Glutamatergic neuron (in vitro differentiated cells): ENCODE measurements at regions not wholly inside any gene's neighbourhood (a gene's known extent, or its start where the extent isn't known, plus 50 kb on each side); places are given as distances from the start of the nearest gene placed in this dataset.
A peak's percentile ranks its signal among the peaks of the same experiment; 100 is the strongest.

ENCODE experiments used
- DNase-seq: peaks from one replicate; pipeline ENCODE4 v3.0.0; 2022
- H3K27ac Mint-ChIP-seq: one replicate; pipeline ENCODE4 v1.8.0; 2020; ENCODE audit warnings: mild to moderate bottlenecking, mixed read lengths, inconsistent platforms; ENCODE audit not compliant: unreplicated experiment
- H3K27me3 Mint-ChIP-seq: one replicate; pipeline ENCODE4 v1.8.0; 2020; ENCODE audit warnings: mild to moderate bottlenecking, moderate library complexity, mixed read lengths, inconsistent platforms; ENCODE audit not compliant: unreplicated experiment
- H3K36me3 Mint-ChIP-seq: one replicate; pipeline ENCODE4 v1.8.0; 2020; ENCODE audit warnings: mild to moderate bottlenecking, mixed read lengths, inconsistent platforms; ENCODE audit not compliant: unreplicated experiment
- H3K4me1 Mint-ChIP-seq: one replicate; pipeline ENCODE4 v1.8.0; 2020; ENCODE audit warnings: mild to moderate bottlenecking, low read depth, mixed read lengths, inconsistent platforms; ENCODE audit not compliant: unreplicated experiment
- H3K4me3 Mint-ChIP-seq: one replicate; pipeline ENCODE4 v1.8.0; 2020; ENCODE audit warnings: mild to moderate bottlenecking, mixed read lengths, inconsistent platforms; ENCODE audit not compliant: unreplicated experiment
- H3K9me3 Mint-ChIP-seq: one replicate; pipeline ENCODE4 v1.8.0; 2020; ENCODE audit warnings: mild to moderate bottlenecking, moderate library complexity, mixed read lengths, inconsistent platforms; ENCODE audit not compliant: unreplicated experiment
- CTCF ChIP-seq: fragments of 200-600 bp; sonication (generic); IDR thresholded peaks from one replicate; pipeline ENCODE4 v1.5.0; 2021; ENCODE audit not compliant: partially characterized antibody, unreplicated experiment

GRCh38 chr2:236803621-236804020 lies 234.0 kb downstream of the ACKR3 start:
- H3K27ac Mint-ChIP-seq, result peak overlapping the region; percentile 77
- peak; percentile 53 for DNase-seq
- peak overlapping the region; percentile 16 for H3K4me3 Mint-ChIP-seq
- peaks cover 6% of the 10 kb centered on the region for H3K9me3 Mint-ChIP-seq
- TF ChIP-seq CTCF, result no peak
- H3K27me3 Mint-ChIP-seq, result no peaks in the 10 kb centered on the region
- peaks cover 20% of the 10 kb centered on the region for H3K36me3 Mint-ChIP-seq
- H3K4me1 Mint-ChIP-seq, result peaks cover 2% of the 10 kb centered on the region

- Mint-ChIP-seq H3K27me3 (no peaks in the 10 kb centered on the region), H3K4me3 (no peak overlapping the region), H3K4me1 (peaks cover 2% of the 10 kb centered on the region), H3K27ac (no peak overlapping the region), H3K9me3 (peaks cover 7% of the 10 kb centered on the region), H3K36me3 (peaks cover 22% of the 10 kb centered on the region)
- DNase-seq, result no peak
- no peak for TF ChIP-seq CTCF
These were observed 236.3 kb downstream of the ACKR3 start for GRCh38 chr2:236805800-236806531.

- no peak for DNase-seq
- Mint-ChIP-seq H3K27me3 (no peaks in the 10 kb centered on the region), H3K4me3 (no peak overlapping the region), H3K36me3 (peaks cover 15% of the 10 kb centered on the region), H3K27ac (no peak overlapping the region), H3K9me3 (peaks cover 3% of the 10 kb centered on the region), H3K4me1 (no peaks in the 10 kb centered on the region)
- TF ChIP-seq CTCF, result no peak
These were observed 240.1 kb downstream of the ACKR3 start for GRCh38 chr2:236809716-236810115.

GRCh38 chr2:236811062-236811656 lies 241.5 kb downstream of the ACKR3 start:
- Mint-ChIP-seq H3K4me3 (no peak overlapping the region), H3K27me3 (no peaks in the 10 kb centered on the region), H3K27ac (no peak overlapping the region)

More at GRCh38 chr2:236811062-236811656, 241.5 kb downstream of the ACKR3 start:
- no peak for DNase-seq
- H3K36me3 Mint-ChIP-seq, result peaks cover 12% of the 10 kb centered on the region
- no peak for TF ChIP-seq CTCF
- no peaks in the 10 kb centered on the region for H3K4me1 Mint-ChIP-seq
- H3K9me3 Mint-ChIP-seq, result peaks cover 4% of the 10 kb centered on the region
